Fibroblast of the aortic adventitia (primary cell): ENCODE measurements at regions not wholly inside any gene's neighbourhood (a gene's known extent, or its start where the extent isn't known, plus 50 kb on each side); places are given as distances from the start of the nearest gene placed in this dataset.
"Not testable (repeated sequence)": the region's sequence is repeated elsewhere in the genome, so short reads cannot be mapped to it uniquely, and the experiment has no call there.

Experiments
- DNase-seq: peaks from one replicate; pipeline ENCODE4 v3.0.0-alpha.2; 2010; ENCODE audit warnings: low read depth
- H3K4me3 ChIP-seq: 2 replicates; pipeline ENCODE4 v1.5.1; 2011; ENCODE audit warnings: low read depth, mild to moderate bottlenecking, control low read depth, low read length, moderate library complexity
- TF ChIP-seq, protein P1 (sequence below): IDR thresholded peaks from 2 replicates; pipeline ENCODE4 v1.5.1; 2011; ENCODE audit warnings: mild to moderate bottlenecking, low read length, control low read depth, inconsistent platforms; ENCODE audit not compliant: insufficient read depth

- TF ChIP-seq, protein P1, sequence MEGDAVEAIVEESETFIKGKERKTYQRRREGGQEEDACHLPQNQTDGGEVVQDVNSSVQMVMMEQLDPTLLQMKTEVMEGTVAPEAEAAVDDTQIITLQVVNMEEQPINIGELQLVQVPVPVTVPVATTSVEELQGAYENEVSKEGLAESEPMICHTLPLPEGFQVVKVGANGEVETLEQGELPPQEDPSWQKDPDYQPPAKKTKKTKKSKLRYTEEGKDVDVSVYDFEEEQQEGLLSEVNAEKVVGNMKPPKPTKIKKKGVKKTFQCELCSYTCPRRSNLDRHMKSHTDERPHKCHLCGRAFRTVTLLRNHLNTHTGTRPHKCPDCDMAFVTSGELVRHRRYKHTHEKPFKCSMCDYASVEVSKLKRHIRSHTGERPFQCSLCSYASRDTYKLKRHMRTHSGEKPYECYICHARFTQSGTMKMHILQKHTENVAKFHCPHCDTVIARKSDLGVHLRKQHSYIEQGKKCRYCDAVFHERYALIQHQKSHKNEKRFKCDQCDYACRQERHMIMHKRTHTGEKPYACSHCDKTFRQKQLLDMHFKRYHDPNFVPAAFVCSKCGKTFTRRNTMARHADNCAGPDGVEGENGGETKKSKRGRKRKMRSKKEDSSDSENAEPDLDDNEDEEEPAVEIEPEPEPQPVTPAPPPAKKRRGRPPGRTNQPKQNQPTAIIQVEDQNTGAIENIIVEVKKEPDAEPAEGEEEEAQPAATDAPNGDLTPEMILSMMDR, result no peak
- DNase-seq, result no peak
- H3K4me3 ChIP-seq, result no peak overlapping the region
Observed at GRCh38 chr5:111928511-111928910, 171.5 kb upstream of the NREP start.

DNA sequence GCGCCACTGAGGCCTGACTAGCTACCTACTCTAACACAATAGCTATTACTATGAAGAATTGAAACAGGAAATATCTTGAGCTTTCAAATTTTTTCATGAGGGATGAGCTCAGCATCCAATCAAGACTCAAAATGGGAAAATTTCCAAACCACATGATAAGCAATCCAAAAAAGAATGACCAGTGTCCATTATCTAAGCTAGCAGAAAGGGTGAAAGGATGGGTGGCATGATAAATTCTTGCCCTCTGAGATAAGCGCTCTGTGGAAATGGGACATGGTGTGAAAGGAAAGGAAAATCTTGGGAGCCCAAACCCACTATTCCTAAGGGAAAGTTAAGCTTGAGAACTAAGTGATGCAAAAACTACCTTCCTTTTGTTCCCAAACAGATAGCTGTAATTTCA is 170.2 kb upstream of the NREP start:
- no peak for DNase-seq
- TF ChIP-seq, protein P1, result no peak

DNA sequence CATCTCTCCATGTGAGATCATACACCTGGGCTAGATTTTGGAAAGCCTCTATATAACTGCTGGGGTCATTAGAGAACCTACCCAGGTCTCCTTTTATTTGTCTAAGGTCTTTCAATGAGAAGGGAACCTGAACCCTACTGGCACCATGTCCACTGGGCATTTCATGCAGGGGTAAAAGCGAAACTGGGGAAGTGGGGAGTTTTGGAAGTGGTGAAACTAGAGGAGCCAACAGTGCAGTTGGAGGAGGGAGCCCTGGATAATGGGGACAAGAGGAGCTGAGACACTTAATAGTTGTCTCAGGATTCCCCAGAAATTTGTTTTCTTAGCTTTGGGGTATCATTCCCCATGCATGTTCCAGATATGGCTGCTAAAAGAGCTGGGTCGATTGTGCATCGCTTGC is 169.0 kb upstream of the NREP start:
- DNase-seq, result no peak

More for the DNA sequence above, 170.2 kb upstream of the NREP start:
- H3K4me3 ChIP-seq, result no peak overlapping the region

GRCh38 chr5:111922344-111922743 is 165.3 kb upstream of the NREP start:
- no peak for DNase-seq
- TF ChIP-seq, protein P1, result no peak
- no peak overlapping the region for H3K4me3 ChIP-seq

More for the DNA sequence above, 169.0 kb upstream of the NREP start:
- no peak overlapping the region for H3K4me3 ChIP-seq
- TF ChIP-seq, protein P1, result no peak

DNA sequence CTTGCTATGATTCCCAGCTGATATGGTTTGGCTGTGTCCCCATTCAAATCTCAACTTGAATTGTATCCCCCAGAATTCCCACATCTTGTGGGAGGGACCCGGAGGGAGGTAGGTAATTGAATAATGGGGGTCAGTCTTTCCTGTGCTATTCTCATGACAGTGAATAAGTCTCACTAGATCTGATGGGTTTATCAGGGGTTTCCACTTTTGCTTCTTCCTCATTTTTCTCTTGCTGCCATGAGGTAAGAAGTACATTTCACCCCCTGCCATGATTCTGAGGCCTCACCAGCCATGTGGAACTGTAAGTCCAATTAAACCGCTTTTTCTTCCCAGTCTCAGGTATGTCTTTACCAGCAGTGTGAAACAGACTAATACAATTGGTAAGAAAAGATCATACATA is 164.7 kb upstream of the NREP start:
- not testable (repeated sequence) for H3K4me3 ChIP-seq, DNase-seq

- DNase-seq, result no peak
- TF ChIP-seq, protein P1, result no peak
- no peak overlapping the region for H3K4me3 ChIP-seq
Observed at GRCh38 chr5:111914966-111915636, 158.1 kb upstream of the NREP start.

GRCh38 chr5:111902436-111902835 is 145.4 kb upstream of the NREP start:
- DNase-seq, result peak; percentile 7
- TF ChIP-seq, protein P1, result no peak
- no peak overlapping the region for H3K4me3 ChIP-seq
